Liver (tissue), 3 donors: ENCODE measurements at regions not wholly inside any gene's neighbourhood (a gene's known extent, or its start where the extent isn't known, plus 50 kb on each side); places are given as distances from the start of the nearest gene placed in this dataset.

ENCODE experiments used
- ATF3 ChIP-seq: IDR thresholded peaks from 2 replicates; pipeline ENCODE4 v1.6.1; 2016; ENCODE audit warnings: antibody characterized with exemption
- CTCF ChIP-seq: fragments of 150-350 bp; IDR thresholded peaks from 2 replicates; pipeline ENCODE4 v1.5.1; 2017; ENCODE audit warnings: improper control_type of control experiment, low read depth, low read length; ENCODE audit not compliant: missing input control
- FOXA2 ChIP-seq: IDR thresholded peaks from 2 replicates; pipeline ENCODE4 v1.6.1; 2016; ENCODE audit warnings: antibody characterized with exemption
- GABPA ChIP-seq, 2 donors: IDR thresholded peaks in 1 of 2; conservative IDR thresholded peaks in 1 of 2; 2 replicates each; pipeline ENCODE4 v1.6.1; 2016; ENCODE audit warnings: antibody characterized with exemption in 2 of 2, mild to moderate bottlenecking in 1 of 2, moderate library complexity in 1 of 2
- JUND ChIP-seq, 2 donors: IDR thresholded peaks; 2 replicates each; pipeline ENCODE4 v1.6.1; 2016; ENCODE audit warnings: antibody characterized with exemption in 2 of 2
- RAD21 ChIP-seq, 2 donors: IDR thresholded peaks; 2 replicates each; pipeline ENCODE4 v1.6.1; 2016; ENCODE audit warnings: antibody characterized with exemption in 2 of 2, mild to moderate bottlenecking in 2 of 2
- REST ChIP-seq: IDR thresholded peaks from 2 replicates; pipeline ENCODE4 v1.6.1; 2016; ENCODE audit warnings: antibody characterized with exemption, mild to moderate bottlenecking
- RXRA ChIP-seq, 2 donors: IDR thresholded peaks; 2 replicates each; pipeline ENCODE4 v1.6.1; 2017 to 2018; ENCODE audit warnings: antibody characterized with exemption in 2 of 2, mild to moderate bottlenecking in 1 of 2
- SP1 ChIP-seq: IDR thresholded peaks from 2 replicates; pipeline ENCODE4 v1.6.1; 2018; ENCODE audit warnings: antibody characterized with exemption, mild to moderate bottlenecking
- TAF1 ChIP-seq: conservative IDR thresholded peaks from 2 replicates; pipeline ENCODE4 v1.6.1; 2016; ENCODE audit warnings: antibody characterized with exemption, mild to moderate bottlenecking
- YY1 ChIP-seq: IDR thresholded peaks from 2 replicates; pipeline ENCODE4 v1.6.1; 2016; ENCODE audit warnings: antibody characterized with exemption, mild to moderate bottlenecking
- donor health status: healthy.
- donor health status: healthy.

DNA sequence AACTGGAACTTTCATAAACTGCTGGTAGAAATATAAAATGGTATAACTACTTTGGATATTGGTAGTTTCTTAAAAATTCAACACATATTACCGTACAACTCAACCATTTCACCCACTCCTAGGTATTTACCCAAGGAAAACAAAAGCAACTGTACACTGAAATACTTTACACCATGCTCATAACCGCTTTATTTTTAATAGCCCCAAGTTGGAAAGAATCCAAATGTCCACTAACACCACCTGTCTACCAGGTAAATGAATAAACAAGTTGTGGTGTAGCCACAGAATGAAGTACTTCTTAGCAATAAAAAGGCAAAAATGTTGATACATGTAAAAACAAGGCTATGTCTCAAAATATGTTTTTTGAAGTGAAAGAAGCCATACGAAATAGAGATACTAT, 215.9 kb upstream of the PEX5L start:
- TF ChIP-seq REST: no peak
- TF ChIP-seq CTCF: no peak
- TF ChIP-seq RXRA (IDR thresholded peaks at IDR 0.05): no peak
- no peak for TF ChIP-seq JUND (IDR thresholded peaks at IDR 0.05)
- TF ChIP-seq YY1: no peak
- no peak for TF ChIP-seq ATF3
- no peak for TF ChIP-seq TAF1
- no peak for TF ChIP-seq FOXA2
- TF ChIP-seq SP1: no peak
- TF ChIP-seq GABPA (IDR thresholded peaks at IDR 0.05 in 1 of 2, conservative IDR thresholded peaks at IDR 0.05 in 1 of 2): no peak
- TF ChIP-seq RAD21 (IDR thresholded peaks at IDR 0.05): no peak
